ENCODE measurements at regions not wholly inside any gene's neighbourhood (a gene's known extent, or its start where the extent isn't known, plus 50 kb on each side); places are given as distances from the start of the nearest gene placed in this dataset.

DNA sequence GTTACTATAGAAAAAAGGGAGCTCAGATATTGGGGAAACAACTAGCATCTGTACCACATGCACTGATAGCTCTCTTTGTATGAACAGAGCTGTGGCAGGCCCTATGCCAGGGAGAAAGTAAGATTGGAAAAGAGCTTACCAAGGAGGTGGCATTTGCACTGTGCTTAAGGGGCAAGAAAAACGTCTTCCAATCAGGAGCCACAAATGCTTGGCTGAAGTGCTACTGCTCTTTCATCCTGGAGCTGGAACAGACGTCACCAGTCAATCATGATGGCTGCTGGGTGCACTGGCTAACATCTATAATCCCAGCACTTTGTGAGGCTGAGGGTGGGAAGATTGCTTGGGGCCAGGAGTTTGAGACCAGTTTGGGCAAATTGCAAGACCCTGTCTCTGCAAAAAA, 218.5 kb downstream of the SEC14L1 start:
- TF ChIP-seq POLR2A (IDR thresholded peaks at IDR 0.05): no peak
- TF ChIP-seq, protein P1, sequence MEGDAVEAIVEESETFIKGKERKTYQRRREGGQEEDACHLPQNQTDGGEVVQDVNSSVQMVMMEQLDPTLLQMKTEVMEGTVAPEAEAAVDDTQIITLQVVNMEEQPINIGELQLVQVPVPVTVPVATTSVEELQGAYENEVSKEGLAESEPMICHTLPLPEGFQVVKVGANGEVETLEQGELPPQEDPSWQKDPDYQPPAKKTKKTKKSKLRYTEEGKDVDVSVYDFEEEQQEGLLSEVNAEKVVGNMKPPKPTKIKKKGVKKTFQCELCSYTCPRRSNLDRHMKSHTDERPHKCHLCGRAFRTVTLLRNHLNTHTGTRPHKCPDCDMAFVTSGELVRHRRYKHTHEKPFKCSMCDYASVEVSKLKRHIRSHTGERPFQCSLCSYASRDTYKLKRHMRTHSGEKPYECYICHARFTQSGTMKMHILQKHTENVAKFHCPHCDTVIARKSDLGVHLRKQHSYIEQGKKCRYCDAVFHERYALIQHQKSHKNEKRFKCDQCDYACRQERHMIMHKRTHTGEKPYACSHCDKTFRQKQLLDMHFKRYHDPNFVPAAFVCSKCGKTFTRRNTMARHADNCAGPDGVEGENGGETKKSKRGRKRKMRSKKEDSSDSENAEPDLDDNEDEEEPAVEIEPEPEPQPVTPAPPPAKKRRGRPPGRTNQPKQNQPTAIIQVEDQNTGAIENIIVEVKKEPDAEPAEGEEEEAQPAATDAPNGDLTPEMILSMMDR (IDR thresholded peaks at IDR 0.05): no peak

Measured in transverse colon (tissue), 3 donors.